Muscle of leg (tissue), 3 donors: ENCODE measurements at regions not wholly inside any gene's neighbourhood (a gene's known extent, or its start where the extent isn't known, plus 50 kb on each side); places are given as distances from the start of the nearest gene placed in this dataset.
"Not testable (repeated sequence)": the region's sequence is repeated elsewhere in the genome, so short reads cannot be mapped to it uniquely, and the experiment has no call there.

Source experiments
- DNase-seq: peaks from one replicate; pipeline ENCODE4 v3.0.0; 2013
- H3K27ac ChIP-seq: one replicate; pipeline ENCODE4 v1.5.1; 2013; ENCODE audit warnings: mild to moderate bottlenecking, low read length, control low read depth
- H3K27me3 ChIP-seq: one replicate; pipeline ENCODE4 v1.6.1; 2013; ENCODE audit warnings: low read length; ENCODE audit not compliant: control insufficient read depth, insufficient read depth
- H3K36me3 ChIP-seq: one replicate; pipeline ENCODE4 v1.6.1; 2013; ENCODE audit warnings: low read length; ENCODE audit not compliant: control insufficient read depth, insufficient read depth
- H3K4me1 ChIP-seq: one replicate; pipeline ENCODE4 v1.6.1; 2013; ENCODE audit warnings: low read length; ENCODE audit not compliant: control insufficient read depth, insufficient read depth
- H3K4me3 ChIP-seq: one replicate; pipeline ENCODE4 v1.5.1; 2013; ENCODE audit warnings: low read length, control low read depth
- H3K9me3 ChIP-seq: replicated peaks from 2 replicates; pipeline ENCODE4 v1.6.1; 2013; ENCODE audit warnings: low read depth, low read length; ENCODE audit not compliant: control insufficient read depth
- WGBS: methylation state at CpG from one replicate; pipeline ENCODE4 v1.1.5; 2013; ENCODE audit warnings: missing lambda C conversion rate; ENCODE audit not compliant: insufficient coverage; 5-methylcytosine and 5-hydroxymethylcytosine counted together

DNA sequence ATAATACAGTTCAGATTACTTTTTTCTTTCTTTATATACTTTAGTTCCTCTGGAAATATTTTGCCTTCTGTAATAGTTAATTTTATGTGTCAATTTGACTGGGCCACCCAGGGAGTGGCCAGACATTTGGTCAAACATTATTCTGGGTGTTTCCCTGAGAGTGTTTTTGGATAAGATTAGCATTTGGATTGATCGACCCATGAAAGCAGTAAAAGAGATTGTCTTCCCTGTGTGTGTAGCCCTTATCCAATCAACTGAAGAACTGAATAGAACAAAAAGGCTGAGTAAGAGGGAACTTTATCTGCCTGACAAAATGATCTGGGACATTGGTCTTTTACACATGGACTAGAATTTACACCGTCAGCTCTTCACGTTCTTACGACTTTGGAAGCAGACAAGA lies 1190.1 kb upstream of the FAM98A start:
- no CpG with 5 or more reads among the region's 4 CpGs for WGBS
- Histone ChIP-seq H3K9me3 (no peaks in the 10 kb centered on the region), H3K4me3 (no peak overlapping the region), H3K27me3 (no peaks in the 10 kb centered on the region), H3K27ac (no peak overlapping the region), H3K36me3 (no peaks in the 10 kb centered on the region), H3K4me1 (no peaks in the 10 kb centered on the region)
- DNase-seq: peak; percentile 15

DNA sequence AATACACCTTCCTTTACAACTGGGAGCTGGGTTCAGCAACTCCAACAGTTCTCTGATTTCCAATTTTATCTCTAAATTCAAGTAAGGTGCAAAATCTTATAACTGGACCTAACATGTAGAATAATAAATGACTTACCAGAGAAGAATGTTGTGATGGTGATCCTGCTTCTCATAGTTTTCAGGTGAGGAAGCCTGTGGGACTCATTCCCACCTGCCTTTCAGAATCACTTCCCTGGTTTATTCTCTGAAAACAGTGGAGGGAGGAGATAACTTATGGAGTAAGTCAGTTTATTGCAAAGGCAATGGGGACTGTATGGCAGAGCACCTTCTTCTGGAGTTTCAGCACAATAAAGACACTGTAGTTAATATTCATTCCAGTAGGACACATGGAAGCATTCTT lies 1188.2 kb upstream of the FAM98A start:
- Histone ChIP-seq H3K36me3 (no peaks in the 10 kb centered on the region), H3K4me1 (no peaks in the 10 kb centered on the region), H3K27me3 (no peaks in the 10 kb centered on the region), H3K9me3 (no peaks in the 10 kb centered on the region), H3K4me3 (no peak overlapping the region), H3K27ac (no peak overlapping the region)
- DNase-seq: no peak

DNA sequence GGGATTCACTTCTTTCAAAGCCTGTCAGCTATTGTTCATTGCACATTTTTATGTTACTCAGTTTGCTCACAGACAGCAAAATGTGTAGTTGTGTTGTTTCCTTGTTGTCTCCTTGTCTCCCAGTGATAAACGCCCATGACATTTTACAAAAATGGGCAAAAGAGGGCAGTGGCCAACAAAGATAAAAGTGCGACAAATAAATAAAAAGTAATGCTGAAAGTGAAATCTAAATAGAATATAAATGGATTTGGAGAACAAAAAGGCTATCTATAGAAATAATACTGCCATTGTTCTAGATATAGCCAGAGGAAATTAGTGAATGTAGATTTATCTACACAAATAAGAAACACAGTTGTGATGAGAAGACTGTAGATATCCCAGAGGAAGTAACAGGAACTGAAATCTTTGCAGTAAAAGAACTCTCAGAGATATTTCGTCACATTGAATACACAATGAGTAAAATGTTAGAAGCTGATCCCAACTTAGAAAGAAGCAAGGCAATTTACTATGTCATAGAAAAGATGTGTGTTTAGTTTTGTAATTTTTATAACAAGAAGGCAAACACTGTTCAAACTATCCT lies 1186.2 kb upstream of the FAM98A start:
- no peaks in the 10 kb centered on the region for H3K27me3 ChIP-seq
- H3K36me3 ChIP-seq: no peaks in the 10 kb centered on the region
- no peak overlapping the region for H3K27ac ChIP-seq
- no peaks in the 10 kb centered on the region for H3K9me3 ChIP-seq
- no CpG with 5 or more reads among the region's 3 CpGs for WGBS
- no peaks in the 10 kb centered on the region for H3K4me1 ChIP-seq
- no peak for DNase-seq
- H3K4me3 ChIP-seq: no peak overlapping the region

DNA sequence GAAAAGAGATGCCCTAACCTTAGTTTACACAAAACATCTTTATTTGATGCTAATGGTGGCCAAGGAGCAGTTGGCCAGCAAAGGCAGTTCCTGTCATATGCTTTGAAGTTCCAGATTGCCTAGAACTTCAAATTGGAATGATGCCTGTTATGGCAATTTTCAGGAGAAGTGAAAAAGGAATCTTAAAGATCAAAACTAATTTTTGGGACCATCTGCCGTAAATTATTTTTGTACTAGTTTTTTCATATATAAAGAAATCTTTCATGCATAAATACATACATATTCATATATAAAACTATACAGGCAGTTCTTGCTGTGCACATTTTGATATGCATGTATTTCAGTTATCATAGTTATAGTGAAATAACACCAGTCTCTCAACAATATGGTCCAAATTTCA lies 1185.6 kb upstream of the FAM98A start:
- H3K27ac ChIP-seq: no peak overlapping the region
- no peak overlapping the region for H3K4me3 ChIP-seq
- H3K36me3 ChIP-seq: no peaks in the 10 kb centered on the region
- no peak for DNase-seq
- no peaks in the 10 kb centered on the region for H3K4me1 ChIP-seq
- WGBS: no CpG with 5 or more reads among the region's 1 CpG
- no peaks in the 10 kb centered on the region for H3K9me3 ChIP-seq
- H3K27me3 ChIP-seq: no peaks in the 10 kb centered on the region

DNA sequence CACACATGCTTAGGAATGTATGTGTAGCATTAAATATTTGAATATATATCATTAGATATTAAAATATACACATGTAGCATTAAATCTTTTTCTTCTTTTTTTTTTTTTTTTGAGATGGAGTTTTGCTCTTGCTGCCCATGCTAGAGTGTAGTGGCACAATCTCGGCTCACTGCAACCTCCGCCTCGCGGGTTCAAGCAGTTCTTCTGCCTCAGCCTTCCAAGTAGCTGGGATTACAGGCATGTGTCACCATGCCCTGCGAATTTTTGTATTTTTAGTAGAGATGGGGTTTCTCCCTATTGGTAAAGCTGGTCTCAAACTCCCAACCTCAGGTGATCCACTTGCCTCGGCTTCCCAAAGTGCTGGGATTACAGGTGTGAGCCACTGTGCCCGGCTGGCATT lies 1151.6 kb upstream of the FAM98A start:
- not testable (repeated sequence) for H3K4me1 ChIP-seq, H3K4me3 ChIP-seq, H3K36me3 ChIP-seq, H3K27ac ChIP-seq, H3K27me3 ChIP-seq, H3K9me3 ChIP-seq, DNase-seq
- WGBS: no CpG with 5 or more reads among the region's 7 CpGs

DNA sequence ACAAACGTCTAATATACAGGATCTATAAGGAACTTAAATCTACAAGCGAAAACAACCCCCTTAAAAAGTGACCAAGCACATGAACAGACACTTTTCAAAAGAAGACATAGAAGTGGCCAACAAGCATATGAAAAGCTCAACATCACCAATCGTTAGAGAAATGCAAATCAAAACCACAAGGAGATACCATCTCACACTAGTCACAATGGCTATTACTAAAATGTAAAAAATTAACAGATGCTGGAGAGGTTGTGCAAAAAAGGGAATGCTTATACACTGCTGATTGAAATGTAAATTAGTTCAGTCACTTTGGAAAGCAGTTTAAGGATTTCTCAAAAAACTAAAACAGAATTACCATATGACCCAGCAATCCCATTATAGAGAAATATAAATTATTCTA lies 1148.5 kb upstream of the FAM98A start:
- DNase-seq: no peak
- no CpG with 5 or more reads among the region's 3 CpGs for WGBS
- Histone ChIP-seq H3K9me3 (no peaks in the 10 kb centered on the region), H3K36me3 (no peaks in the 10 kb centered on the region), H3K4me3 (no peak overlapping the region), H3K4me1 (no peaks in the 10 kb centered on the region), H3K27me3 (no peaks in the 10 kb centered on the region), H3K27ac (no peak overlapping the region)

DNA sequence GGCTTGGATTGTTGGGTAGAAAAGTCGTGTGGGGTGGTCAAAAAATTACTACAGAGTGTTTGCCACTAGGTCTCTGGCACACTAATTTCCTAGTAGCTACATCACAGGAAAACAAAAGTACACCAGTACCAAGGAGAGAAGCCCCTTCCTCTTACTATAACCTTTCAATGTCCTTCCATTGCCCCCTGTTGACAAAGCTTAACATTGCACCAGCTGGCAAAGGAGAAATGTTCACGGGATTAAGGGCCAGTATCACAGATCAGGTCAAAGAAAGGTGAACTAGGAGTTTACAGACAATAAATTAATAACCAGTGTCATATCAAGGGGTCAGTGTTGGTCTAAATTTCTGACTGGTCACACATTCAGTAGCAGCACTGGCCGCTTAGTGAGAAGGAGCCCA lies 1139.6 kb upstream of the FAM98A start:
- Histone ChIP-seq H3K4me3 (no peak overlapping the region), H3K27me3 (no peaks in the 10 kb centered on the region), H3K27ac (no peak overlapping the region), H3K9me3 (no peaks in the 10 kb centered on the region), H3K36me3 (no peaks in the 10 kb centered on the region), H3K4me1 (no peaks in the 10 kb centered on the region)
- no CpG with 5 or more reads among the region's 3 CpGs for WGBS
- no peak for DNase-seq

DNA sequence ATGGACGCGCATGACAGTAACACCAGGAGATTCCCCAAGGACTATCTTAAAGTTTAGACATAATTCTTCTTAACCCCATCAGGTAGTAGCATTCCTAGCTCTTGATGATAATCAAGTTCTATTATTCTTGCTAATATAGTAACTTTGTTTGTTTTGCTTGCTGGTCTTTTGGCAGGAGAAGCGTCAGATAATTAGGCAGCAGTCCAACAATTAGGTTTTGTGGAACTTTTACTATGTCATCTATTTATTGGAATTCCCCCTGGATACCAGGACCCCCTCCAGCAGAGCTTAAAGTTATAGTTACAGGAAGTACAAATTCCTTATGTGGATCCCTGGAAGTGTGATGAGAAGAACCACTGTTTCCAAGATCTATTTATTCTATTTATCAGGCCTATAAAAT lies 1138.0 kb upstream of the FAM98A start:
- Histone ChIP-seq H3K4me1 (no peaks in the 10 kb centered on the region), H3K27me3 (no peaks in the 10 kb centered on the region), H3K36me3 (no peaks in the 10 kb centered on the region), H3K27ac (no peak overlapping the region), H3K4me3 (no peak overlapping the region), H3K9me3 (no peaks in the 10 kb centered on the region)
- no CpG with 5 or more reads among the region's 3 CpGs for WGBS
- DNase-seq: no peak

DNA sequence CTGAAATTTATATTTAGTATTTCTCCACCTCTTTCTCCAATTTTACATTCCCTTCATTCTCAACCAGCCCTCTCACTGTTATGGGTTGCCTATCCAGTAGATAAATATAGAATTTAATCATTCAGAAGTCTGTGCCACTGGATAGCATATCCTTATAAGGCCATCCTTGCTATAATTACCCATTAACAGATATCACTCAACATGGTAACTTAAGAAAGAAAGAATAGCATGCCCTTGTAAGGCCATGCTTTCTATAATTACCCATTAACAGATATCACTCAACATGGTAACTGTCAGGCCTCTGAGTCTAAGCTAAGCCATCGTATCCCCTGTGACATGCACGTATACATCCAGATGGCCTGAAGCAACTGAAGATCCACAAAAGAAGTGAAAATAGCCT lies 1137.4 kb upstream of the FAM98A start:
- no peak for DNase-seq
- H3K27ac ChIP-seq: no peak overlapping the region
- WGBS: no CpG with 5 or more reads among the region's 2 CpGs
- no peaks in the 10 kb centered on the region for H3K4me1 ChIP-seq
- no peaks in the 10 kb centered on the region for H3K27me3 ChIP-seq
- H3K4me3 ChIP-seq: no peak overlapping the region
- no peaks in the 10 kb centered on the region for H3K9me3 ChIP-seq
- H3K36me3 ChIP-seq: no peaks in the 10 kb centered on the region

DNA sequence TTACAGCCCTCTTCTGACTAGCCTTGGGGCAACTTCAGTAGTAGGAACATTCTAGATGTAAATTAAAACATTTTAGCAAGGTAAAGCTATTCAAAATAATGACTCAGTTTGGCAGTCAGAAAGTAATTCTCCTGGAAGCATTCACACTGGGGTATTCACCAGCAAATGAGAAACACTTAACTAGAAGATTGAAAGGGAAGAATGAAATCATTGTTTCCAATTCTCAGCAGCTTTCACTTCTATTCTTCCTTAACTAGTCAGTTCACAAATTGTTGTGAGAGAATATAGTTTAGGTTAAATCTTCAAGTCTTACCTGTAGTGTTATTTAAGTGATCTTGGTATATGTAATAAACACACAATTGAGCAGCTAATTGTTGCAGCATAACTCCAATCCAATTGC lies 1135.6 kb upstream of the FAM98A start:
- no peaks in the 10 kb centered on the region for H3K27me3 ChIP-seq
- no peaks in the 10 kb centered on the region for H3K36me3 ChIP-seq
- no peak overlapping the region for H3K27ac ChIP-seq
- DNase-seq: no peak
- no peak overlapping the region for H3K4me3 ChIP-seq
- no peaks in the 10 kb centered on the region for H3K9me3 ChIP-seq
- H3K4me1 ChIP-seq: no peaks in the 10 kb centered on the region

DNA sequence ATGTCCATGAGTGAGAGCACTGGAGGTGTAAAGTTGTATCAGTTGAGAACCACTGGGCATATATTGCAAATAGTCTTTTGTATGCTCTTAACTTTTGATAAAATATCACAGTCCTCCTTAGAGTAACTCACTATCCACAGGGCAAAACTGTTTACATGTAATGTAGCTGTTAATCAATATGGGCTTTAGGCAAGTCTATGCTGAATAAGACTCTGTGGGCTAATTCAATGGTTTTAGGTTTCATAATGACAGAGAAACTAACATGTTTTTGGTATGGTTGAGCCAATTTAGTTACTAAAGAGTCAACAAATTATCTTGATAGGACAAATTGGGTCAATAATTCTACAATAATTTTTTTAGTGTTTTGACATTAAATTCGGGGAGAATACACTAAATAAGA lies 1134.9 kb upstream of the FAM98A start:
- no peak for DNase-seq
- Histone ChIP-seq H3K36me3 (no peaks in the 10 kb centered on the region), H3K27ac (no peak overlapping the region), H3K27me3 (no peaks in the 10 kb centered on the region), H3K4me1 (no peaks in the 10 kb centered on the region), H3K9me3 (no peaks in the 10 kb centered on the region), H3K4me3 (no peak overlapping the region)
- WGBS: no CpG with 5 or more reads among the region's 1 CpG
